HepG2 (cell line): ENCODE measurements at regions not wholly inside any gene's neighbourhood (a gene's known extent, or its start where the extent isn't known, plus 50 kb on each side); places are given as distances from the start of the nearest gene placed in this dataset.

Experiments
- ATAC-seq: fragments of 200-7000 bp; cut with Tn5 transposase; 3 replicates; pipeline ENCODE4 v1.9.1; 2020; ENCODE audit warnings: mild to moderate bottlenecking, moderate library complexity
- BruUV-seq: library from RNA; stranded (reverse); fragments of 400-500 nt; replicated peaks from 2 replicates; lab custom pipeline; 2021; lab: Mats Ljungman, UMichigan
- CTCF ChIA-PET: fragments of 300-600 bp; formaldehyde crosslinking; extraction: SDS; loops from one replicate; lab custom pipeline; 2021; ENCODE audit warnings: low total read pairs, inconsistent platforms, low intra/inter-chr PET ratio; lab: Yijun Ruan, JAX
- POLR2A ChIA-PET: fragments of 350-600 bp; sonication (Branson Sonifier 250); formaldehyde crosslinking; loops from one replicate; lab custom pipeline; 2020; ENCODE audit warnings: antibody characterized with exemption, inconsistent platforms; lab: Yijun Ruan, JAX
- DNase-seq: peaks from one replicate; pipeline ENCODE4 v3.0.0-alpha.2; 2015; ENCODE audit warnings: low spot score
- FAIRE-seq: peaks from 3 replicates; lab custom pipeline; 2011; peaks lifted over from hg19 to GRCh38; lab: Jason Lieb, UNC
- H2AFZ ChIP-seq: one replicate; pipeline ENCODE4 v1.6.1; 2011; ENCODE audit warnings: low read length, inconsistent platforms
- H3K27ac ChIP-seq: fragments of 300-600 bp; 3 replicates; pipeline ENCODE4 v1.8.0; 2011; ENCODE audit warnings: mixed run types, mild to moderate bottlenecking, mixed read lengths, low read length, inconsistent platforms; ENCODE audit not compliant: insufficient read depth; ENCODE audit errors: extremely low read length
- H3K27me3 ChIP-seq, 2 experiments: fragments of 200-600 bp in 1 of 2; 2 replicates in 1 of 2; 3 replicates in 1 of 2; pipeline versions ENCODE4 v1.6.0 to v1.8.0; 2011; ENCODE audit warnings: low read length in 2 of 2, mild to moderate bottlenecking in 2 of 2, moderate library complexity in 2 of 2, inconsistent platforms in 1 of 2; ENCODE audit not compliant: insufficient read depth in 2 of 2, control insufficient read depth in 1 of 2
- H3K36me3 ChIP-seq, 2 experiments: fragments of 200-600 bp in 1 of 2; replicated peaks in 1 of 2; 2 replicates in 1 of 2; 3 replicates in 1 of 2; pipeline versions ENCODE4 v1.5.1 to v1.8.0; 2011; ENCODE audit warnings: low read length in 2 of 2, inconsistent platforms in 1 of 2; ENCODE audit not compliant: insufficient read depth in 2 of 2, control insufficient read depth in 1 of 2
- H3K4me1 ChIP-seq: 2 replicates; pipeline ENCODE4 v1.5.1; 2012; ENCODE audit warnings: low read length, inconsistent platforms; ENCODE audit not compliant: insufficient read depth
- H3K4me2 ChIP-seq: 2 replicates; pipeline ENCODE4 v1.6.0; 2011; ENCODE audit warnings: low read depth, low read length, inconsistent platforms
- H3K4me3 ChIP-seq, 3 experiments: fragments of 200-600 bp in 1 of 3; sonication (generic), shearing (Covaris generic) in 1 of 3; replicated peaks in 1 of 3; 2 replicates each; pipeline ENCODE4 v1.5.1; 2011 to 2016; ENCODE audit warnings: low read length in 3 of 3, inconsistent platforms in 2 of 3, low read depth in 2 of 3, mild to moderate bottlenecking in 2 of 3, control low read depth in 1 of 3, mixed read lengths in 1 of 3; ENCODE audit not compliant: insufficient read depth in 1 of 3
- H3K79me2 ChIP-seq: one replicate; pipeline ENCODE4 v1.6.1; 2011; ENCODE audit warnings: low read length, inconsistent platforms; ENCODE audit not compliant: insufficient read depth
- H3K9ac ChIP-seq: 2 replicates; pipeline ENCODE4 v1.6.0; 2011; ENCODE audit warnings: mild to moderate bottlenecking, low read depth, low read length, inconsistent platforms; ENCODE audit not compliant: insufficient read depth
- H3K9me3 ChIP-seq: 2 replicates; pipeline ENCODE4 v1.5.1; 2012; ENCODE audit warnings: mild to moderate bottlenecking, low read length
- H4K20me1 ChIP-seq: 2 replicates; pipeline ENCODE4 v1.6.0; 2011; ENCODE audit warnings: inconsistent platforms, mild to moderate bottlenecking, low read length, moderate library complexity; ENCODE audit not compliant: insufficient read depth
- BRD4 ChIP-seq: sonication (generic); formaldehyde crosslinking; IDR thresholded peaks from 2 replicates; pipeline ENCODE4 v1.4.0; 2020; ENCODE audit warnings: missing genetic modification reagents
- CAMTA2 ChIP-seq: sonication (generic); formaldehyde crosslinking; IDR thresholded peaks from 2 replicates; pipeline ENCODE4 v1.4.0; 2020; ENCODE audit warnings: mild to moderate bottlenecking, missing genetic modification reagents, borderline replicate concordance
- MAFF ChIP-seq: IDR thresholded peaks from 2 replicates; pipeline ENCODE4 v1.6.1; 2011; ENCODE audit warnings: low read depth, low read length, improper control_type of control experiment
- MAFK ChIP-seq, 2 experiments: IDR thresholded peaks in 1 of 2; conservative IDR thresholded peaks in 1 of 2; 2 replicates each; pipeline ENCODE4 v1.6.1; 2011; ENCODE audit warnings: improper control_type of control experiment in 2 of 2, low read length in 2 of 2
- PITX1 ChIP-seq: sonication (generic); formaldehyde crosslinking; IDR thresholded peaks from 2 replicates; pipeline ENCODE4 v1.5.1; 2020; ENCODE audit warnings: mild to moderate bottlenecking, missing genetic modification reagents
- SAP130 ChIP-seq: IDR thresholded peaks from 2 replicates; pipeline ENCODE4 v1.6.1; 2016; ENCODE audit warnings: low read depth
- TRIM24 ChIP-seq: sonication (generic); formaldehyde crosslinking; IDR thresholded peaks from 2 replicates; pipeline ENCODE4 v1.8.0; 2022; ENCODE audit warnings: mild to moderate bottlenecking, missing genetic modification reagents
- ZFY ChIP-seq: sonication (generic); formaldehyde crosslinking; IDR thresholded peaks from 2 replicates; pipeline ENCODE4 v1.4.0; 2020; ENCODE audit warnings: missing genetic modification reagents
- ZNF329 ChIP-seq: sonication (generic); formaldehyde crosslinking; IDR thresholded peaks from 2 replicates; pipeline ENCODE4 v1.9.0; 2021; ENCODE audit warnings: low read depth, mild to moderate bottlenecking, missing genetic modification reagents
- ZNF747 ChIP-seq: sonication (generic); formaldehyde crosslinking; IDR thresholded peaks from 2 replicates; pipeline ENCODE4 v1.8.1; 2023; ENCODE audit warnings: missing genetic modification reagents, mild to moderate bottlenecking, borderline replicate concordance
- ZNF784 ChIP-seq: sonication (generic); formaldehyde crosslinking; IDR thresholded peaks from 2 replicates; pipeline ENCODE4 v1.5.1; 2020; ENCODE audit warnings: missing genetic modification reagents, mild to moderate bottlenecking, borderline replicate concordance
- WGBS: methylation state at CpG from one replicate; pipeline ENCODE4 v1.1.6; 2017; ENCODE audit warnings: low lambda C conversion rate; 5-methylcytosine and 5-hydroxymethylcytosine counted together
- in situ Hi-C: cut with HindIII; loops from 2 replicates; pipeline ENCODE4 v1.10.0; 2017; ENCODE audit warnings: low pct_unique_long_range_greater_than_20kb; ENCODE audit not compliant: extremely low pct_ligation_motif_present
- intact Hi-C: fragments of 100-400 bp; cut with micrococcal nuclease; formaldehyde crosslinking; loops from one replicate; pipeline ENCODE4 v1.10.0; 2022; ENCODE audit not compliant: unreplicated experiment

GRCh38 chr3:72445827-72446217 lies 402.4 kb downstream of the SHQ1 start:
- ATAC-seq = no peak
- peak overlapping the region; percentile 78 for H3K4me2 ChIP-seq
- no peak overlapping the region for H2AFZ ChIP-seq
- H3K9me3 ChIP-seq = no peaks in the 10 kb centered on the region
- TF ChIP-seq ZNF747 (CRISPR knock-in tag) (0 out of 2 replicates have a peak, but pooled peaks have one; percentile 35), SAP130 (peak; percentile 37; the same call in 1 of the 2 replicates), ZFY (CRISPR knock-in tag) (no peak), PITX1 (CRISPR knock-in tag) (no peak), ZNF329 (no peak), BRD4 (no peak), ZNF784 (CRISPR knock-in tag) (no peak), CAMTA2 (no peak)
- no peaks in the 10 kb centered on the region for H3K36me3 ChIP-seq
- peaks cover 67% of the 10 kb centered on the region for H3K4me1 ChIP-seq
- WGBS = under 1% methylated on average over 4 of the region's 4 CpGs
- in situ Hi-C loops (no loop called here), intact Hi-C loops (loop anchor here (2.0 to 5.0 kb wide), 3 partner anchors 121 to 373 kb away; no protein-coding TSS in a partner anchor)
- H3K4me3 ChIP-seq = peak overlapping the region; percentile 92 to 94 (median 93)
- peaks cover 0 to 2% of the 10 kb centered on the region in 2 experiments; a peak in 1 of 5 replicates for H3K27me3 ChIP-seq
- H3K79me2 ChIP-seq = peaks cover 59% of the 10 kb centered on the region
- no peak for DNase-seq
- BruUV-seq = TSS peak; percentile 49
- H3K27ac ChIP-seq = peak overlapping the region; percentile 84
- no peak for FAIRE-seq
- CTCF ChIA-PET = no interaction called here
- POLR2A ChIA-PET = no interaction called here
- H3K9ac ChIP-seq = peak overlapping the region; percentile 91
- peaks cover 59% of the 10 kb centered on the region for H4K20me1 ChIP-seq

- TF ChIP-seq TRIM24 (no peak), MAFF (peak; percentile 98), MAFK (conservative IDR thresholded peaks at IDR 0.05 in 1 of 2, IDR thresholded peaks at IDR 0.05 in 1 of 2; ENCODE audit: low read length in 2 of 2) (peak; percentile 96 to 98)
- TF ChIP-seq, all 625 proteins: peak for 2
- peak overlapping the region; percentile 92 to 94 (median 93); a peak in 5 of 6 replicates for H3K4me3 ChIP-seq
- H3K9me3 ChIP-seq = no peaks in the 10 kb centered on the region
- no peak overlapping the region for H2AFZ ChIP-seq
- peaks cover 68% of the 10 kb centered on the region for H3K4me1 ChIP-seq
- H3K79me2 ChIP-seq = peaks cover 69% of the 10 kb centered on the region
- ChIA-PET CTCF (no interaction called here), POLR2A (no interaction called here)
- peak overlapping the region; percentile 78 for H3K4me2 ChIP-seq
- DNase-seq (no peak), ATAC-seq (no peak), FAIRE-seq (no peak)
- no TSS peak for BruUV-seq
- peaks cover 69% of the 10 kb centered on the region for H4K20me1 ChIP-seq
- no peak overlapping the region for H3K27ac ChIP-seq
- H3K9ac ChIP-seq = peak overlapping the region; percentile 91; the same call in 1 of the 2 replicates
- in situ Hi-C loops (no loop called here), intact Hi-C loops (loop anchor here (2.0 to 5.0 kb wide), 3 partner anchors 123 to 374 kb away; no protein-coding TSS in a partner anchor)
- H3K36me3 ChIP-seq = peaks cover 2% of the 10 kb centered on the region in 2 experiments; a peak in 3 of 5 replicates
- WGBS = 48% methylated on average over 7 of the region's 7 CpGs
- peaks cover 0 to 2% of the 10 kb centered on the region in 2 experiments; a peak in 1 of 5 replicates for H3K27me3 ChIP-seq
Measured at GRCh38 chr3:72444656-72445223, 403.5 kb downstream of the SHQ1 start.
